Right renal pelvis (tissue), 4 donors: ENCODE measurements at regions not wholly inside any gene's neighbourhood (a gene's known extent, or its start where the extent isn't known, plus 50 kb on each side); places are given as distances from the start of the nearest gene placed in this dataset.

ENCODE experiments used
- DNase-seq, 4 donors: peaks; one replicate each; pipeline ENCODE4 v3.0.0-alpha.2; 2013; ENCODE audit warnings: low read depth in 4 of 4, low spot score in 3 of 4, missing footprints in 1 of 4

- no peak for DNase-seq
Measured at GRCh38 chr5:175056831-175057230, 332.4 kb downstream of the MSX2 start.

- DNase-seq = no peak
Measured at GRCh38 chr5:175054243-175054642, 329.9 kb downstream of the MSX2 start.

- no peak for DNase-seq
Measured at GRCh38 chr5:175052351-175052750, 328.0 kb downstream of the MSX2 start.

GRCh38 chr5:175047048-175047447 is 322.7 kb downstream of the MSX2 start:
- DNase-seq = no peak

GRCh38 chr5:175045820-175046219 is 321.4 kb downstream of the MSX2 start:
- DNase-seq = no peak

GRCh38 chr5:175037820-175038219 is 313.4 kb downstream of the MSX2 start:
- no peak for DNase-seq

GRCh38 chr5:175035882-175036533 is 311.6 kb downstream of the MSX2 start:
- no peak for DNase-seq

- no peak for DNase-seq
Measured at GRCh38 chr5:175034924-175035323, 310.5 kb downstream of the MSX2 start.

GRCh38 chr5:175032741-175033151 is 308.4 kb downstream of the MSX2 start:
- no peak for DNase-seq

GRCh38 chr5:175032013-175032412 is 307.6 kb downstream of the MSX2 start:
- DNase-seq = no peak

- DNase-seq = no peak
Measured at GRCh38 chr5:175027390-175027789, 303.0 kb downstream of the MSX2 start.

- DNase-seq = no peak
Measured at GRCh38 chr5:175025077-175025476, 300.7 kb downstream of the MSX2 start.

- DNase-seq = no peak
Measured at GRCh38 chr5:175021841-175022625, 297.7 kb downstream of the MSX2 start.

GRCh38 chr5:175021321-175021720 is 296.9 kb downstream of the MSX2 start:
- DNase-seq = no peak

- DNase-seq = no peak
Measured at GRCh38 chr5:175015028-175015685, 290.8 kb downstream of the MSX2 start.

- no peak for DNase-seq
Measured at GRCh38 chr5:175013251-175013650, 288.9 kb downstream of the MSX2 start.

GRCh38 chr5:175012267-175012666 is 287.9 kb downstream of the MSX2 start:
- no peak for DNase-seq

GRCh38 chr5:175003531-175003930 is 279.1 kb downstream of the MSX2 start:
- no peak for DNase-seq

- no peak for DNase-seq
Measured at GRCh38 chr5:175001876-175002645, 277.7 kb downstream of the MSX2 start.

- DNase-seq = no peak
Measured at GRCh38 chr5:175001311-175001710, 276.9 kb downstream of the MSX2 start.

GRCh38 chr5:174999581-174999980 is 275.2 kb downstream of the MSX2 start:
- no peak for DNase-seq
